ENCODE measurements at regions not wholly inside any gene's neighbourhood (a gene's known extent, or its start where the extent isn't known, plus 50 kb on each side); places are given as distances from the start of the nearest gene placed in this dataset.

DNA sequence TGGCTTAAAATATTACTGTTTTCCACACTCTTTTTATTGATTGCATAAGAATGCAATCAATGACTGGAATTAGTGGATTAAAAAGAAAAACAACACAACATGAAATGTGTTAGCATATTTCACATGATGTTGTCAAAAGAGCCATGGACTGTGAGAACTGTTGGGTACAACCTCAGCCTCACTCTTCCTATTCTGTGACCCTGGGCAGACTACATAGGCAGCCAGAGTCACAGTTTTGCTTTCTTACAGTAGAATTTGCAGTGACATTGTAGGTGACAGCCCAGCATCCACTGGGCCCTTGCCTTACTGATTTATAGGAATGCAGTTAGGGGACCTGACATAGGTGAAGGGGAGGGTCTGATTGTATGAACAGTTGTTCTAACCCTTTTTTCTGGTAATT, 471.4 kb upstream of the SLC35B3 start:
- TF ChIP-seq POLR2A (IDR thresholded peaks at IDR 0.05; ENCODE audit: low read depth, low read length), result no peak
- no peak for TF ChIP-seq CTCF (IDR thresholded peaks at IDR 0.05; ENCODE audit: extremely low read depth in 1 of 2, insufficient read depth in 1 of 2, low read depth in 1 of 2, low read length in 2 of 2)
- no peak for TF ChIP-seq EZH2 (IDR thresholded peaks at IDR 0.05; ENCODE audit: borderline replicate concordance, low read depth, low read length, severe bottlenecking)
- TF ChIP-seq POLR2AphosphoS5 (IDR thresholded peaks at IDR 0.05; ENCODE audit: insufficient read depth, low read depth, low read length), result no peak
- TF ChIP-seq, protein P1, sequence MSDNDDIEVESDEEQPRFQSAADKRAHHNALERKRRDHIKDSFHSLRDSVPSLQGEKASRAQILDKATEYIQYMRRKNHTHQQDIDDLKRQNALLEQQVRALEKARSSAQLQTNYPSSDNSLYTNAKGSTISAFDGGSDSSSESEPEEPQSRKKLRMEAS (IDR thresholded peaks at IDR 0.05; ENCODE audit: insufficient read depth, insufficient read length), result no peak
- TF ChIP-seq GATA2 (IDR thresholded peaks at IDR 0.05; ENCODE audit: insufficient read depth, insufficient read length, low read depth, low read length), result no peak
- no peak for TF ChIP-seq MYC (IDR thresholded peaks at IDR 0.05; ENCODE audit: low read depth, low read length)
- TF ChIP-seq JUN (IDR thresholded peaks at IDR 0.05; ENCODE audit: borderline replicate concordance, insufficient read depth, insufficient read length, low read depth), result no peak
